Ovary (tissue), 3 donors: ENCODE measurements at regions not wholly inside any gene's neighbourhood (a gene's known extent, or its start where the extent isn't known, plus 50 kb on each side); places are given as distances from the start of the nearest gene placed in this dataset.

Experiments
- CTCF ChIP-seq, 3 donors: fragments of 450-650 bp in 2 of 3; fragments of 200-600 bp in 1 of 3; IDR thresholded peaks; one replicate each; pipeline versions ENCODE4 v1.5.1 to v1.8.0; 2016 to 2022; ENCODE audit warnings: antibody characterized with exemption in 3 of 3, mild to moderate bottlenecking in 1 of 3
- POLR2A ChIP-seq: fragments of 450-650 bp; IDR thresholded peaks from one replicate; pipeline ENCODE4 v1.6.1; 2017; ENCODE audit warnings: antibody characterized with exemption, mild to moderate bottlenecking, moderate library complexity
- donor health status: DM: no; HTN: no; CAD: no.

DNA sequence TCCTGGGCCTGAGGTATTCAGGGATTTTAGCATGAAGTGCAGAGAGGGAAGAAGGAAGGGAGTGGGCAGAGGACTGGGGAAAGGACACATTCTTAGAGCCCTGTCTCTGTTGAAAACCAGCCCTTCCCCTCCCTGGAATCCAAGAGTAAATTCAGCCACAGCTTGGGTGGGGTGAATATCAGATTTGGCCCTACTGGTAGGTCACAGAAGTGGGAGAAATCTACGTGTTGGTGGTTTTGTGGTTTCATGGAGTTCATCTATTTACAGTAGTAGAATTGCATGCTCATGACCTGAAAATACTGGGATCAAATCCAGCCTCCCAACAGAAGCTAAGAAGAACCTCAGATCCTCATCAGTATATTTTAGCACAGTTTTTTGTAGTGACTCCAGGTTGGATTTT, 404.4 kb downstream of the BMP2 start:
- TF ChIP-seq CTCF (IDR thresholded peaks at IDR 0.05) (no peak), POLR2A (no peak)
